HL-60 (cell line): ENCODE measurements at regions not wholly inside any gene's neighbourhood (a gene's known extent, or its start where the extent isn't known, plus 50 kb on each side); places are given as distances from the start of the nearest gene placed in this dataset.

ENCODE experiments used
- DNase-seq, 2 experiments: peaks; one replicate each; pipeline ENCODE4 v3.0.0-alpha.2; 2010 to 2020; ENCODE audit warnings: low read depth in 1 of 2, low spot score in 1 of 2
- H3K27ac ChIP-seq: fragments of 250-450 bp; sonication (Bioruptor Pico); replicated peaks from 2 replicates; pipeline ENCODE4 v1.5.1; 2020; ENCODE audit warnings: mild to moderate bottlenecking, moderate library complexity
- H3K27me3 ChIP-seq: fragments of 250-450 bp; sonication (Bioruptor Pico); 2 replicates; pipeline ENCODE4 v1.5.1; 2021; ENCODE audit warnings: mild to moderate bottlenecking, moderate library complexity; ENCODE audit not compliant: insufficient read depth, poor library complexity, severe bottlenecking
- H3K4me3 ChIP-seq: replicated peaks from 2 replicates; pipeline ENCODE4 v1.5.1; 2011; ENCODE audit warnings: mild to moderate bottlenecking, control low read depth, low read length; ENCODE audit not compliant: insufficient read depth
- GABPA ChIP-seq: IDR thresholded peaks from 2 replicates; pipeline ENCODE4 v1.6.1; 2012; ENCODE audit warnings: low read depth
- POLR2AphosphoS5 ChIP-seq: IDR thresholded peaks from 2 replicates; pipeline ENCODE4 v1.6.1; 2012; ENCODE audit warnings: low read depth
- SPI1 ChIP-seq: IDR thresholded peaks from 2 replicates; pipeline ENCODE4 v1.6.1; 2012; ENCODE audit warnings: low read depth, mild to moderate bottlenecking, borderline replicate concordance
- TF ChIP-seq, protein P1 (sequence below): IDR thresholded peaks from 2 replicates; pipeline ENCODE4 v1.6.1; 2012; ENCODE audit warnings: low read depth; ENCODE audit not compliant: insufficient replicate concordance
- TF ChIP-seq, protein P2 (sequence below): IDR thresholded peaks from one replicate; pipeline ENCODE4 v1.5.1; 2011; ENCODE audit warnings: low read length, control low read depth, inconsistent platforms; ENCODE audit not compliant: insufficient read depth

DNA sequence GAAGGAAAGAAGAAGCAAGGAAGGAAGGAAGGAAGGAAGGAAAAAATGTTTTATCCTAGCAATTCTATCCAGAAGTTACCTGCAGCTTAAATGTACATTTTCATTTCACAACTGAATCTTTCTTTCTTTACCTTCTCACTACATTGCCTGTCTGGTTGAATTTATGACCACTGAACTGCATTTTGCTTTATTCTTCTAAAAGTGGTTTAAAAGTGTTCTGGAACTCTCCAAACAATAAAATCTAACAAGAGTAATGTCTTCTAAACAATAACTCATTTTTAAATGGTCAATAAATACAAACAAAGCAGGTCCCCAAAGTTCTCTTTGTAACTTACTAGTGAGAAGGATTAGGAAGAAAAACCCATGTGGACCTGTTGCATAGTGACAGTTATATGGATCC, 587.5 kb upstream of the NEGR1 start:
- no peak overlapping the region for H3K4me3 ChIP-seq
- no peaks in the 10 kb centered on the region for H3K27me3 ChIP-seq
- no peak for DNase-seq
- H3K27ac ChIP-seq: no peak overlapping the region
- no peak for TF ChIP-seq SPI1
- TF ChIP-seq, protein P1, sequence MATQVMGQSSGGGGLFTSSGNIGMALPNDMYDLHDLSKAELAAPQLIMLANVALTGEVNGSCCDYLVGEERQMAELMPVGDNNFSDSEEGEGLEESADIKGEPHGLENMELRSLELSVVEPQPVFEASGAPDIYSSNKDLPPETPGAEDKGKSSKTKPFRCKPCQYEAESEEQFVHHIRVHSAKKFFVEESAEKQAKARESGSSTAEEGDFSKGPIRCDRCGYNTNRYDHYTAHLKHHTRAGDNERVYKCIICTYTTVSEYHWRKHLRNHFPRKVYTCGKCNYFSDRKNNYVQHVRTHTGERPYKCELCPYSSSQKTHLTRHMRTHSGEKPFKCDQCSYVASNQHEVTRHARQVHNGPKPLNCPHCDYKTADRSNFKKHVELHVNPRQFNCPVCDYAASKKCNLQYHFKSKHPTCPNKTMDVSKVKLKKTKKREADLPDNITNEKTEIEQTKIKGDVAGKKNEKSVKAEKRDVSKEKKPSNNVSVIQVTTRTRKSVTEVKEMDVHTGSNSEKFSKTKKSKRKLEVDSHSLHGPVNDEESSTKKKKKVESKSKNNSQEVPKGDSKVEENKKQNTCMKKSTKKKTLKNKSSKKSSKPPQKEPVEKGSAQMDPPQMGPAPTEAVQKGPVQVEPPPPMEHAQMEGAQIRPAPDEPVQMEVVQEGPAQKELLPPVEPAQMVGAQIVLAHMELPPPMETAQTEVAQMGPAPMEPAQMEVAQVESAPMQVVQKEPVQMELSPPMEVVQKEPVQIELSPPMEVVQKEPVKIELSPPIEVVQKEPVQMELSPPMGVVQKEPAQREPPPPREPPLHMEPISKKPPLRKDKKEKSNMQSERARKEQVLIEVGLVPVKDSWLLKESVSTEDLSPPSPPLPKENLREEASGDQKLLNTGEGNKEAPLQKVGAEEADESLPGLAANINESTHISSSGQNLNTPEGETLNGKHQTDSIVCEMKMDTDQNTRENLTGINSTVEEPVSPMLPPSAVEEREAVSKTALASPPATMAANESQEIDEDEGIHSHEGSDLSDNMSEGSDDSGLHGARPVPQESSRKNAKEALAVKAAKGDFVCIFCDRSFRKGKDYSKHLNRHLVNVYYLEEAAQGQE: no peak
- TF ChIP-seq, protein P2, sequence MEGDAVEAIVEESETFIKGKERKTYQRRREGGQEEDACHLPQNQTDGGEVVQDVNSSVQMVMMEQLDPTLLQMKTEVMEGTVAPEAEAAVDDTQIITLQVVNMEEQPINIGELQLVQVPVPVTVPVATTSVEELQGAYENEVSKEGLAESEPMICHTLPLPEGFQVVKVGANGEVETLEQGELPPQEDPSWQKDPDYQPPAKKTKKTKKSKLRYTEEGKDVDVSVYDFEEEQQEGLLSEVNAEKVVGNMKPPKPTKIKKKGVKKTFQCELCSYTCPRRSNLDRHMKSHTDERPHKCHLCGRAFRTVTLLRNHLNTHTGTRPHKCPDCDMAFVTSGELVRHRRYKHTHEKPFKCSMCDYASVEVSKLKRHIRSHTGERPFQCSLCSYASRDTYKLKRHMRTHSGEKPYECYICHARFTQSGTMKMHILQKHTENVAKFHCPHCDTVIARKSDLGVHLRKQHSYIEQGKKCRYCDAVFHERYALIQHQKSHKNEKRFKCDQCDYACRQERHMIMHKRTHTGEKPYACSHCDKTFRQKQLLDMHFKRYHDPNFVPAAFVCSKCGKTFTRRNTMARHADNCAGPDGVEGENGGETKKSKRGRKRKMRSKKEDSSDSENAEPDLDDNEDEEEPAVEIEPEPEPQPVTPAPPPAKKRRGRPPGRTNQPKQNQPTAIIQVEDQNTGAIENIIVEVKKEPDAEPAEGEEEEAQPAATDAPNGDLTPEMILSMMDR: no peak
- no peak for TF ChIP-seq GABPA
- no peak for TF ChIP-seq POLR2AphosphoS5

DNA sequence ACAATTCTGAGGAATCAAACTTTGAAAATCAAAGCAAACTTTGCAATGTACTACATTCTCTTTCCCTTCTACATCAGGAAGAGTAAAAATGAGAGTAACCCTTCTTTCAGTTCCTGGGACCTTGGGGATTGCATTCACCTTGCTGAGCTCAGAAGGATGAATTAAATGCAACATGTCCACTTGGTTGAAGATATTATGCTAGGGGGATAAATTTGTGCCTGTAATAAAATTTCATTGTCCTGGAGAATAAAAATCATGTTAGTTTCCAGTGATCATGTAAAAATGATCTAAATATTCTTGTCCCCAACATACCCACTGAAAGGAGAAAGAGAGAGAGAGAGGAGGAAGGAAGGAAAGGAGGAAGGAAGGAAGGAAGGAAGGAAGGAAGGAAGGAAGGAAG, 587.1 kb upstream of the NEGR1 start:
- no peaks in the 10 kb centered on the region for H3K27me3 ChIP-seq
- no peak overlapping the region for H3K4me3 ChIP-seq
- no peak for DNase-seq
- TF ChIP-seq, protein P2: no peak
- TF ChIP-seq SPI1: no peak
- TF ChIP-seq POLR2AphosphoS5: no peak
- TF ChIP-seq, protein P1: no peak
- TF ChIP-seq GABPA: no peak
- no peak overlapping the region for H3K27ac ChIP-seq

DNA sequence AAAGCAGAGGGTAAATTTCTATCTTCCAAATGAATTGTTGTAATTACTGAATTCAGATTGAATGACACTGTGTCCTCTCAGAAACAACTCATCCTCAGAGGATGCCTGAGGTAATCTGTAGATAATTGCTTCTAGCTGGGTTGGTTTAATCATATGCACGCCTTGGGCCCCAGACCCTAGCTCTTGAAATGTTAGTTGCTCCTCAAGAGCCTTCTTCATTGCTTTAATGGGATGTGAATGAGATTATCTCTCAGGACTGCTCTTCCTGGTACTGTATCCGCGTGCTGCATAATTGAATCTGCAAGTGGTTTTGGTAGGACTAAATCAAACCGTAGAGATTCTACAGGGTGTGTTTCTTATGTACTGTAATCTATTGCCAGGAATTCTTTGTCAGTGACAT, 569.3 kb upstream of the NEGR1 start:
- no peaks in the 10 kb centered on the region for H3K27me3 ChIP-seq
- no peak for DNase-seq

More for the DNA sequence above, 569.3 kb upstream of the NEGR1 start:
- H3K27ac ChIP-seq: no peak overlapping the region
- H3K4me3 ChIP-seq: no peak overlapping the region
- TF ChIP-seq GABPA (no peak), POLR2AphosphoS5 (no peak), SPI1 (no peak)
- TF ChIP-seq, protein P2: no peak
- TF ChIP-seq, protein P1: no peak
